Vagina (tissue), 2 donors: ENCODE measurements at regions not wholly inside any gene's neighbourhood (a gene's known extent, or its start where the extent isn't known, plus 50 kb on each side); places are given as distances from the start of the nearest gene placed in this dataset.
"Not testable (repeated sequence)": the region's sequence is repeated elsewhere in the genome, so short reads cannot be mapped to it uniquely, and the experiment has no call there.

Experiments
- DNase-seq, 2 donors: peaks; one replicate each; pipeline ENCODE4 v3.0.0-alpha.2; 2017; ENCODE audit errors: extremely low spot score in 2 of 2
- H3K27ac ChIP-seq: fragments of 200-600 bp; sonication (generic); one replicate; pipeline ENCODE4 v1.5.1; 2019
- H3K27me3 ChIP-seq: fragments of 200-600 bp; sonication (generic); one replicate; pipeline ENCODE4 v1.5.1; 2019
- H3K36me3 ChIP-seq, 2 donors: fragments of 200-600 bp; sonication (generic); one replicate each; pipeline ENCODE4 v1.5.1; 2017 to 2019
- H3K4me1 ChIP-seq: fragments of 200-600 bp; sonication (generic); one replicate; pipeline ENCODE4 v1.5.1; 2019
- H3K4me3 ChIP-seq, 2 donors: fragments of 200-600 bp; sonication (generic); 1 replicate in 1 of 2; 2 replicates in 1 of 2; pipeline ENCODE4 v1.5.1; 2016 to 2019
- H3K9me3 ChIP-seq: fragments of 200-600 bp; sonication (generic); one replicate; pipeline ENCODE4 v1.5.1; 2019
- POLR2A ChIP-seq, 2 donors: fragments of 450-650 bp; IDR thresholded peaks; one replicate each; pipeline ENCODE4 v1.6.1; 2017; ENCODE audit warnings: antibody characterized with exemption in 2 of 2, mild to moderate bottlenecking in 2 of 2, moderate library complexity in 2 of 2
- POLR2AphosphoS5 ChIP-seq, 2 donors: sonication (generic); formaldehyde crosslinking; IDR thresholded peaks; one replicate each; pipeline ENCODE4 v1.9.0; 2017; ENCODE audit warnings: antibody characterized with exemption in 2 of 2, mild to moderate bottlenecking in 2 of 2, low read depth in 1 of 2; ENCODE audit not compliant: insufficient read depth in 1 of 2
- intact Hi-C: fragments of 100-400 bp; cut with DNase I; formaldehyde crosslinking; loops from one replicate; pipeline ENCODE4 v1.15.1; 2023
- TF ChIP-seq, protein P1 (sequence below), 3 experiments: fragments of 450-650 bp in 2 of 3; fragments of 200-600 bp in 1 of 3; sonication (generic) in 1 of 3; IDR thresholded peaks; one replicate each; pipeline ENCODE4 v1.5.1; 2017 to 2019; ENCODE audit warnings: antibody characterized with exemption in 3 of 3, mild to moderate bottlenecking in 2 of 3, moderate library complexity in 2 of 3

GRCh38 chr1:29920316-29920715 lies 684.0 kb downstream of the PTPRU start:
- no peaks in the 10 kb centered on the region for H3K36me3 ChIP-seq
- H3K4me1 ChIP-seq: no peaks in the 10 kb centered on the region
- H3K4me3 ChIP-seq: no peak overlapping the region
- DNase-seq: no peak
- TF ChIP-seq POLR2A (IDR thresholded peaks at IDR 0.05) (no peak), POLR2AphosphoS5 (IDR thresholded peaks at IDR 0.05; ENCODE audit: insufficient read depth in 1 of 2, low read depth in 1 of 2) (no peak)
- TF ChIP-seq, protein P1, sequence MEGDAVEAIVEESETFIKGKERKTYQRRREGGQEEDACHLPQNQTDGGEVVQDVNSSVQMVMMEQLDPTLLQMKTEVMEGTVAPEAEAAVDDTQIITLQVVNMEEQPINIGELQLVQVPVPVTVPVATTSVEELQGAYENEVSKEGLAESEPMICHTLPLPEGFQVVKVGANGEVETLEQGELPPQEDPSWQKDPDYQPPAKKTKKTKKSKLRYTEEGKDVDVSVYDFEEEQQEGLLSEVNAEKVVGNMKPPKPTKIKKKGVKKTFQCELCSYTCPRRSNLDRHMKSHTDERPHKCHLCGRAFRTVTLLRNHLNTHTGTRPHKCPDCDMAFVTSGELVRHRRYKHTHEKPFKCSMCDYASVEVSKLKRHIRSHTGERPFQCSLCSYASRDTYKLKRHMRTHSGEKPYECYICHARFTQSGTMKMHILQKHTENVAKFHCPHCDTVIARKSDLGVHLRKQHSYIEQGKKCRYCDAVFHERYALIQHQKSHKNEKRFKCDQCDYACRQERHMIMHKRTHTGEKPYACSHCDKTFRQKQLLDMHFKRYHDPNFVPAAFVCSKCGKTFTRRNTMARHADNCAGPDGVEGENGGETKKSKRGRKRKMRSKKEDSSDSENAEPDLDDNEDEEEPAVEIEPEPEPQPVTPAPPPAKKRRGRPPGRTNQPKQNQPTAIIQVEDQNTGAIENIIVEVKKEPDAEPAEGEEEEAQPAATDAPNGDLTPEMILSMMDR (IDR thresholded peaks at IDR 0.05): no peak
- no peaks in the 10 kb centered on the region for H3K27me3 ChIP-seq
- no peak overlapping the region for H3K27ac ChIP-seq
- H3K9me3 ChIP-seq: no peaks in the 10 kb centered on the region
- intact Hi-C loops: no loop called here

DNA sequence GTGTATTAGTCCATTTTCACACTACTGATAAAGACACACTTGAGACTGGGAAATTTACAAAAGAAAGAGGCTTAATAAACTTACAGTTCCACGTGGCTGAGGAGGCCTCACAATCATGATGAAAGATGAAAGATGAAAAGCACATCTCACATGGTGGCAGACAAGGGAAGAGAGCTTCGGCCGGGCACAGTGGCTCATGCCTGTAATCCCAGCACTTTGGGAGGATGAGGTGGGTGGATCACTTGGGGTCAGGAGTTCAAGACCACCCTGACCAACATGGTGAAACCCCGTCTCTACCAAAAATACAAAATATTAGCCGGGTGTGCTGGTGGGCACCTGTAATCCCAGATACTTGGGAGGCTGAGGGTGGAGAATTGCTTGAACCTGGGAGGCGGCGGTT lies 682.7 kb downstream of the PTPRU start:
- H3K4me3 ChIP-seq, H3K9me3 ChIP-seq, intact Hi-C loops, DNase-seq, H3K36me3 ChIP-seq, H3K4me1 ChIP-seq, H3K27me3 ChIP-seq, H3K27ac ChIP-seq: not testable (repeated sequence)

DNA sequence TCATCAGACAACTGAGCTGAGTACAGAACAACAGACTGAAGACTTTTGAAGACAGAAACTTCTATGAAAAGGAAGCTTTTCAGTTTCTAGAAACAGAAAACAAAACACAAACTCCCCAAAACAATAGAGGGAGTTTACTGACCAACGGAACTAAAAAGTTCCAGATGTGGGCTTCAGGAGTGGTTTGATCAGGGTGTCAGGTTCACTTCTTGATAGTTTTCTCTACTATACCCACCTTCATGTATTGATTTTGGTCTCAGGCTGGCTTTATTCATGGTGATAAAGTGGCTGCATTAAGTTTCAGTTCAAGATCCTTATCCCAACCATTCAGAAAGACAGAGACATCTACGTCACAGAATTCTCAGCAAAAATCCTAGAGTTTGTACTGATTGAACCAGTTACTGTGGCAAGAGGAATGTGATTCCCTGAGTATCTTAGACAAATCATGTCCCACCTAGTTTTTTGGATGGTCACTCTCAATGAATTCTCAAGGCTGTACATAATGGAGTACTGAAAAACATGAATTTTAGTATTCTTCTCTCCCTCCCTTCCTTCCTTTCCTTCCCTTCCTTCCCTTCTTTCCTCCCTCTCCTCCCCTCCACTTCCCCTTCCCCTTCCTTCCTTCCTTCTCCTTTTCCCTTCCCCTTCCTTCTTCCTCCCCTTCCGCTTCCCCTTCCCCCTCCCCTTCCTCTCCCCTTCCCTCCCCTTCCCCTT lies 680.5 kb downstream of the PTPRU start:
- intact Hi-C loops: no loop called here
- H3K4me1 ChIP-seq: no peaks in the 10 kb centered on the region
- no peaks in the 10 kb centered on the region for H3K36me3 ChIP-seq
- H3K4me3 ChIP-seq: no peak overlapping the region
- no peak overlapping the region for H3K27ac ChIP-seq
- no peaks in the 10 kb centered on the region for H3K27me3 ChIP-seq
- H3K9me3 ChIP-seq: no peaks in the 10 kb centered on the region
- DNase-seq: no peak
- TF ChIP-seq POLR2A (IDR thresholded peaks at IDR 0.05): no peak
- TF ChIP-seq, protein P1 (IDR thresholded peaks at IDR 0.05): no peak
- no peak for TF ChIP-seq POLR2AphosphoS5 (IDR thresholded peaks at IDR 0.05; ENCODE audit: insufficient read depth in 1 of 2, low read depth in 1 of 2)

GRCh38 chr1:29914936-29915335 lies 678.6 kb downstream of the PTPRU start:
- intact Hi-C loops: no loop called here
- Histone ChIP-seq H3K27me3 (no peaks in the 10 kb centered on the region), H3K4me1 (no peaks in the 10 kb centered on the region), H3K9me3 (no peaks in the 10 kb centered on the region), H3K36me3 (no peaks in the 10 kb centered on the region), H3K27ac (no peak overlapping the region), H3K4me3 (no peak overlapping the region)
- TF ChIP-seq, protein P1 (IDR thresholded peaks at IDR 0.05): no peak
- TF ChIP-seq POLR2AphosphoS5 (IDR thresholded peaks at IDR 0.05; ENCODE audit: insufficient read depth in 1 of 2, low read depth in 1 of 2) (no peak), POLR2A (IDR thresholded peaks at IDR 0.05) (no peak)
- no peak for DNase-seq

DNA sequence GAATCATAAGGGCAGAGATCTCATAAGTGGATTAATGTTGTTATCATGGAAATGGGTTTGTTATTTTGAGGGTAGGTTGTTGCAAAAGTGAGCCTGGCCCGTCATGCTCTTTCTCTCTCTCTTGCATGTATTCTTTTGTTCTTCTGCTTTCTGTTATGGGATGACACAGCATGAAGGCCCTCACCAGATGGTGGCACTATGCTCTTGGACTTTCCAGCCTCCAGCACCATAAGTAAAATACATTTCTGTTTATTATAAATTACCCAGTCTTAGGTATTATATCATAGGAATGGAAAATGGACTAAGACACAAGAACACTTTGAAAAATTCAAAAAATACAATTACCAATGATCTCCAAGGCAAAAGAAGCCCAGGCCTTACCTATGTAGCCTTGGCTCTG lies 676.1 kb downstream of the PTPRU start:
- TF ChIP-seq, protein P1 (IDR thresholded peaks at IDR 0.05): no peak
- no peak for TF ChIP-seq POLR2A (IDR thresholded peaks at IDR 0.05)
- TF ChIP-seq POLR2AphosphoS5 (IDR thresholded peaks at IDR 0.05; ENCODE audit: insufficient read depth in 1 of 2, low read depth in 1 of 2): no peak
- H3K4me1 ChIP-seq: no peaks in the 10 kb centered on the region

More for the DNA sequence above, 676.1 kb downstream of the PTPRU start:
- DNase-seq: no peak
- intact Hi-C loops: no loop called here
- Histone ChIP-seq H3K4me3 (no peak overlapping the region), H3K27me3 (no peaks in the 10 kb centered on the region), H3K27ac (no peak overlapping the region), H3K36me3 (no peaks in the 10 kb centered on the region), H3K9me3 (no peaks in the 10 kb centered on the region)
